Effector memory CD8-positive, alpha-beta T cell (primary cell): ENCODE measurements at regions not wholly inside any gene's neighbourhood (a gene's known extent, or its start where the extent isn't known, plus 50 kb on each side); places are given as distances from the start of the nearest gene placed in this dataset.

Experiments used
- ATAC-seq: fragments of 150-1000 bp; cut with Tn5 transposase; replicated peaks from 2 replicates; pipeline ENCODE4 v1.10.0; 2021; ENCODE audit warnings: mild to moderate bottlenecking, moderate library complexity
- DNase-seq, 3 experiments: peaks; one replicate each; pipeline ENCODE4 v3.0.0; 2021
- H3K27ac Mint-ChIP-seq, 2 donors: one replicate each; pipeline ENCODE4 v1.8.0; 2022; ENCODE audit warnings: mild to moderate bottlenecking in 2 of 2, mixed read lengths in 2 of 2, moderate library complexity in 2 of 2
- H3K27me3 Mint-ChIP-seq, 2 donors: one replicate each; pipeline ENCODE4 v1.8.0; 2022; ENCODE audit warnings: mixed read lengths in 2 of 2
- H3K36me3 Mint-ChIP-seq: one replicate; pipeline ENCODE4 v1.8.0; 2022; ENCODE audit warnings: mild to moderate bottlenecking, moderate library complexity, mixed read lengths; ENCODE audit not compliant: insufficient read depth
- H3K4me1 Mint-ChIP-seq, 2 donors: one replicate each; pipeline ENCODE4 v1.8.0; 2022; ENCODE audit warnings: low read depth in 2 of 2, mixed read lengths in 2 of 2
- H3K4me3 Mint-ChIP-seq, 2 donors: one replicate each; pipeline ENCODE4 v1.8.0; 2022; ENCODE audit warnings: mild to moderate bottlenecking in 2 of 2, mixed read lengths in 2 of 2, moderate library complexity in 2 of 2
- H3K9me3 Mint-ChIP-seq, 2 donors: one replicate each; pipeline ENCODE4 v1.8.0; 2022; ENCODE audit warnings: mixed read lengths in 2 of 2

GRCh38 chr3:66808891-66809594 lies 189.1 kb upstream of the KBTBD8 start:
- H3K27ac Mint-ChIP-seq: no peak overlapping the region
- H3K27me3 Mint-ChIP-seq: no peaks in the 10 kb centered on the region
- DNase-seq: no peak
- no peaks in the 10 kb centered on the region for H3K9me3 Mint-ChIP-seq
- H3K4me1 Mint-ChIP-seq: no peaks in the 10 kb centered on the region
- ATAC-seq: no peak
- no peak overlapping the region for H3K4me3 Mint-ChIP-seq
- H3K36me3 Mint-ChIP-seq: no peaks in the 10 kb centered on the region

DNA sequence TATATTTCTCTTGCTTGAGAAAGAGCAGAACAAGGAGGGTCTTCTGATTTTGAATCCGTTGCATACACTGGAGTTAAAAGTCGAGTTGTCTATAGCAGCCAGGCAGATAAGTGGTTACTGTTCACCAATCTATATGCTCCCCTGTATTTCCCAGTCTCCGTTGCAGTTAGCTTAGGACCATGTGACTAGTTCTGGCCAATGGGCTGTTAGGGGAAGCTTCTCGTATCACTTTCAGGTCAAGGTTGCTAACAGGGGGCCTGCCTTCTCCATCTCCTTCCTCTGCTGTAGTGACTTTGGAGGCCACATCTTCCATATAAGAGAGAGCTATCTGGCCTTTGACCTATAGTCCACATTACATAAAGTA lies 188.5 kb upstream of the KBTBD8 start:
- Mint-ChIP-seq H3K4me3 (no peak overlapping the region), H3K4me1 (no peaks in the 10 kb centered on the region), H3K27ac (no peak overlapping the region), H3K9me3 (no peaks in the 10 kb centered on the region), H3K36me3 (no peaks in the 10 kb centered on the region), H3K27me3 (no peaks in the 10 kb centered on the region)
- no peak for DNase-seq
- ATAC-seq: no peak

DNA sequence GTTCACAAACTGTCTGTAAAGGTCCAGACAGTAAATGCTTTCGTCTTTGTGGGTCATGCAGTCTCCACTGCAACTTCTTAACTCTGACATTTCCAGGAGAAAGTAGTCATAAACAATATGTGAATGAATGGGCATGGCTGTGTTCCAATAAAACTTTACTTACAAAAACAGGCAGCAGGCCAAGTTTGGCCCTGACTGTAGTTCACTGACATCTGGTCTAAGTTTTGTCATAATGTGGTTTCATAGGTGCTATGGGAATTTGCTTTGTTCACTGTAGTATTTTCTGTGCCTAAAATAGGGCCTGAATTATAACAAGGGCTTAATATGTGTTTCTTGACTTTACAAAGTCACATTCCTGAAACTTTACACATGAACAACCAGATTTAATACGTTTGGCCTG lies 186.0 kb upstream of the KBTBD8 start:
- H3K27me3 Mint-ChIP-seq: peaks cover 0 to 6% of the 10 kb centered on the region in 2 donors
- H3K9me3 Mint-ChIP-seq: no peaks in the 10 kb centered on the region
- no peak for ATAC-seq
- no peak overlapping the region for H3K4me3 Mint-ChIP-seq
- peaks cover 0 to 3% of the 10 kb centered on the region in 2 donors for H3K4me1 Mint-ChIP-seq
- no peak for DNase-seq
- H3K27ac Mint-ChIP-seq: no peak overlapping the region
- no peaks in the 10 kb centered on the region for H3K36me3 Mint-ChIP-seq

- Mint-ChIP-seq H3K36me3 (no peaks in the 10 kb centered on the region), H3K9me3 (no peaks in the 10 kb centered on the region), H3K4me3 (no peak overlapping the region), H3K27me3 (peaks cover 0 to 11% of the 10 kb centered on the region in 2 donors), H3K4me1 (peaks cover 0 to 3% of the 10 kb centered on the region in 2 donors), H3K27ac (no peak overlapping the region)
- no peak for DNase-seq
- no peak for ATAC-seq
Observed at GRCh38 chr3:66812741-66813140, 185.4 kb upstream of the KBTBD8 start.

- Mint-ChIP-seq H3K27ac (no peak overlapping the region), H3K9me3 (no peaks in the 10 kb centered on the region), H3K4me1 (peaks cover 0 to 3% of the 10 kb centered on the region in 2 donors), H3K27me3 (peaks cover 0 to 23% of the 10 kb centered on the region in 2 donors), H3K4me3 (no peak overlapping the region), H3K36me3 (no peaks in the 10 kb centered on the region)
- DNase-seq (peak in 2 of 3 experiments; percentile 3 to 18), ATAC-seq (peak; percentile 76)
Observed at GRCh38 chr3:66816090-66816761, 181.9 kb upstream of the KBTBD8 start.

GRCh38 chr3:66817951-66818557 lies 180.1 kb upstream of the KBTBD8 start:
- peaks cover 0 to 23% of the 10 kb centered on the region in 2 donors for H3K27me3 Mint-ChIP-seq
- ATAC-seq (no peak), DNase-seq (no peak)
- H3K4me1 Mint-ChIP-seq: peaks cover 0 to 3% of the 10 kb centered on the region in 2 donors
- no peaks in the 10 kb centered on the region for H3K9me3 Mint-ChIP-seq
- no peak overlapping the region for H3K4me3 Mint-ChIP-seq
- H3K36me3 Mint-ChIP-seq: no peaks in the 10 kb centered on the region
- H3K27ac Mint-ChIP-seq: no peak overlapping the region

GRCh38 chr3:66819993-66820501 lies 178.1 kb upstream of the KBTBD8 start:
- Mint-ChIP-seq H3K27me3 (peaks cover 0 to 23% of the 10 kb centered on the region in 2 donors), H3K27ac (no peak overlapping the region), H3K4me1 (peaks cover 0 to 3% of the 10 kb centered on the region in 2 donors), H3K36me3 (no peaks in the 10 kb centered on the region), H3K4me3 (no peak overlapping the region), H3K9me3 (no peaks in the 10 kb centered on the region)
- DNase-seq (no peak), ATAC-seq (no peak)

DNA sequence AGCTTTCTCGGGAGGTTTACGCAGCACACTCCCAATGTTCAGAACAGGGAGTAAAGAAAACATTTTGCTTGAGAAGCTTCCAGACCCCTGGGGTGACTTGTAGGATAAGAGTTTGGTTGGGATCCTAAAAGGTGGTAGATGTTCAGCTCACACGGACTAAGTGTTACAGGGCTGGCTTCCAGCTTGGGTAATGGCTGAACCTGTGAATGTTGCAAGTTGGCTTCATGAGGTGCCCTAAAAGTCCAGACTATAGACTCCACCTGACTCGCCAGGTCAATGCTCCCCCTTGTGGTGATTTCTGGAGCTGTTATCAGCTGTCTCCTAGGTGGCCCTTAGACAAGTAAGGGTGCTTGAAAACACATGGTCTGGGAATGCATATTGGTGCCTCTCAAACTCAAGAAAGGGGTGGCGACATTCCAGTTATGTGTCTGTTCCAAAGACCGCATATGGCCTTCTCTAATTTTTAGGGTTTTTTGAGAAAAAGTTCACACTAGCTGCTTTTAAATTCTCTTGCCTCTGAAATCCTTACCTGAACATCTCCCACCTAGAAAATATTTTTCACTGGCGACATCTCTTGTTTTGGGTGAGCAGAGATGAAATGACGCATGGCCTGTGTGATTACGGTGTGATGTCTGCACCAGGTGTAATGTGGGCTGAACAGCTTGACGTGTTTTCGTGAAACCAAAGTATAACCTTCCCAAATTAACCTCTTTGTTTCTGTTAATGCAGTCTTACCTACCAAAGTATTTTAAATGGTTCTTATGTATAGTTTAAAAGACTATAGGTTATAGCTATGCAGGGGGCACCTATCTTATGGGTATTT lies 175.7 kb upstream of the KBTBD8 start:
- H3K9me3 Mint-ChIP-seq: no peaks in the 10 kb centered on the region
- ATAC-seq: peak; percentile 81
- H3K4me3 Mint-ChIP-seq: no peak overlapping the region
- H3K27ac Mint-ChIP-seq: no peak overlapping the region
- peak; percentile 67 to 71 (median 69) for DNase-seq
- H3K36me3 Mint-ChIP-seq: no peaks in the 10 kb centered on the region
- H3K4me1 Mint-ChIP-seq: no peaks in the 10 kb centered on the region
- peaks cover 0 to 24% of the 10 kb centered on the region in 2 donors for H3K27me3 Mint-ChIP-seq

GRCh38 chr3:66823009-66823397 lies 175.1 kb upstream of the KBTBD8 start:
- no peak overlapping the region for H3K4me3 Mint-ChIP-seq
- DNase-seq (no peak), ATAC-seq (no peak)
- H3K27me3 Mint-ChIP-seq: peaks cover 0 to 27% of the 10 kb centered on the region in 2 donors
- H3K4me1 Mint-ChIP-seq: no peaks in the 10 kb centered on the region
- H3K36me3 Mint-ChIP-seq: no peaks in the 10 kb centered on the region
- H3K27ac Mint-ChIP-seq: no peak overlapping the region
- no peaks in the 10 kb centered on the region for H3K9me3 Mint-ChIP-seq

DNA sequence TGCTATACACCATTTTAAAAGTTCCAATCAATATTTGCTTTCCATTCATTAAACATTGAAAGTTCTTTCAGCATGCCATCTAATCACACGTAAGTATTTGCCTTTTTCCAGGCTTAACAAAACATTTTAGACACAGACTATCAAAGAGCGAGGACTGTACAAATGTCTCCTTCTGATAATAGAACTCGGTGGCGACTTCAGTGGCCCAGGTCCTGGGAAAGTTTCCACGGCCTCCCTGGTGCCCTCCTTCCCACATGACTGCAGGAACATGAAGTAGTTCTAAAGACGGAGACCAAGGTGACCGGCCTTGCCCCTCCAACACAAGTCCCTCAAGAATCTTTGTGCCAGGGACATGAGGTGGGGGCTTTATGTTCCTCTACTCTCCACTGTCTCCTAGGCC lies 174.6 kb upstream of the KBTBD8 start:
- Mint-ChIP-seq H3K36me3 (no peaks in the 10 kb centered on the region), H3K4me1 (no peaks in the 10 kb centered on the region), H3K9me3 (no peaks in the 10 kb centered on the region), H3K4me3 (no peak overlapping the region), H3K27ac (no peak overlapping the region), H3K27me3 (peaks cover 0 to 33% of the 10 kb centered on the region in 2 donors)
- DNase-seq (no peak), ATAC-seq (no peak)

DNA sequence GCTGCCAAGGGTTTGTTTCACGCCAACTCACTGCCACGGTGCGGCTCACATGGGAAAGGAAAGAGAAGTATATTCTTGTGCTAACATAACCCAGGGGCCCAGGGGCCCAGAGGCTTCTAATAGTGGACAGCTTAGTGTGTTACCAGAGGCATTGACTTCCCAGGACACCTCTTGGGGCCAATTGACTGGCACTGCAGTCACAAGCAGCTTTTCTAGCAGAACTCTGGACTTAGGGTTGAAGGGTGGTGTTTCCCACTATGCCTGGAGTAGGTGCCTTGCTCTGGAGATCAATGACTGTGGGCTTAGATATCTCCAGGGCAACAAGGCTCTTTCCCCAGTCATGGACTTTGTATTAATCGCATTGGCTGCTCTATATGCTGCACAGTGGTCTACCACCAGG lies 172.7 kb upstream of the KBTBD8 start:
- Mint-ChIP-seq H3K9me3 (no peaks in the 10 kb centered on the region), H3K36me3 (no peaks in the 10 kb centered on the region), H3K27ac (no peak overlapping the region)

GRCh38 chr3:66827726-66828125 lies 170.4 kb upstream of the KBTBD8 start:
- no peak overlapping the region for H3K4me3 Mint-ChIP-seq
- H3K4me1 Mint-ChIP-seq: no peaks in the 10 kb centered on the region
- DNase-seq (no peak), ATAC-seq (no peak)
- no peaks in the 10 kb centered on the region for H3K9me3 Mint-ChIP-seq
- no peaks in the 10 kb centered on the region for H3K36me3 Mint-ChIP-seq
- H3K27ac Mint-ChIP-seq: no peak overlapping the region
- H3K27me3 Mint-ChIP-seq: peaks cover 0 to 30% of the 10 kb centered on the region in 2 donors

More for the DNA sequence above, 172.7 kb upstream of the KBTBD8 start:
- H3K4me3 Mint-ChIP-seq: no peak overlapping the region
- peaks cover 0 to 23% of the 10 kb centered on the region in 2 donors for H3K27me3 Mint-ChIP-seq
- no peak for DNase-seq
- ATAC-seq: no peak
- no peaks in the 10 kb centered on the region for H3K4me1 Mint-ChIP-seq

GRCh38 chr3:66828303-66828702 lies 169.8 kb upstream of the KBTBD8 start:
- H3K9me3 Mint-ChIP-seq: no peaks in the 10 kb centered on the region
- H3K4me1 Mint-ChIP-seq: no peaks in the 10 kb centered on the region
- no peak overlapping the region for H3K4me3 Mint-ChIP-seq
- H3K27me3 Mint-ChIP-seq: peaks cover 0 to 36% of the 10 kb centered on the region in 2 donors
- DNase-seq: no peak
- H3K27ac Mint-ChIP-seq: no peak overlapping the region
- H3K36me3 Mint-ChIP-seq: no peaks in the 10 kb centered on the region
- no peak for ATAC-seq
